IMR-90 (cell line): ENCODE measurements at regions not wholly inside any gene's neighbourhood (a gene's known extent, or its start where the extent isn't known, plus 50 kb on each side); places are given as distances from the start of the nearest gene placed in this dataset.
A peak's percentile ranks its signal among the peaks of the same experiment; 100 is the strongest.

Source experiments
- ATAC-seq: fragments of 200-7000 bp; cut with Tn5 transposase; 2 replicates; pipeline ENCODE4 v1.9.1; 2020; ENCODE audit warnings: low read depth, mild to moderate bottlenecking, moderate library complexity
- BruUV-seq: library from RNA; stranded (reverse); fragments of 400-500 nt; replicated peaks from 2 replicates; lab custom pipeline; 2021; lab: Mats Ljungman, UMichigan
- CTCF ChIA-PET: fragments of 300-600 bp; formaldehyde crosslinking; extraction: SDS; loops from one replicate; lab custom pipeline; 2021; ENCODE audit warnings: antibody characterized with exemption; lab: Yijun Ruan, JAX
- POLR2A ChIA-PET: fragments of 300-600 bp; sonication (Branson Sonifier 250); formaldehyde crosslinking; loops from one replicate; lab custom pipeline; 2022; ENCODE audit warnings: antibody characterized with exemption; ENCODE audit not compliant: unreplicated experiment; lab: Charles Lee
- DNase-seq: peaks from one replicate; pipeline ENCODE4 v3.0.0; 2013
- H2AFZ ChIP-seq: replicated peaks from 2 replicates; pipeline ENCODE3; 2013; ENCODE audit warnings: low read length, mild to moderate bottlenecking; ENCODE audit not compliant: poor library complexity
- H2AK5ac ChIP-seq: 2 replicates; pipeline ENCODE4 v1.6.1; 2013; ENCODE audit warnings: low read depth, low read length, inconsistent platforms
- H2AK9ac ChIP-seq: replicated peaks from 2 replicates; pipeline ENCODE3; 2013; ENCODE audit warnings: mild to moderate bottlenecking, low read depth, low read length, moderate library complexity; ENCODE audit not compliant: poor library complexity
- H2BK120ac ChIP-seq: 2 replicates; pipeline ENCODE4 v1.6.1; 2013; ENCODE audit warnings: low read depth, low read length, inconsistent platforms
- H2BK15ac ChIP-seq: 3 replicates; pipeline ENCODE4 v1.6.1; 2013; ENCODE audit warnings: low read depth, low read length, inconsistent platforms
- H2BK20ac ChIP-seq: 2 replicates; pipeline ENCODE4 v1.6.1; 2013; ENCODE audit warnings: low read depth, mild to moderate bottlenecking, inconsistent platforms, low read length, moderate library complexity
- H2BK5ac ChIP-seq: 2 replicates; pipeline ENCODE4 v1.6.1; 2013; ENCODE audit warnings: mild to moderate bottlenecking, low read depth, low read length, inconsistent platforms; ENCODE audit not compliant: poor library complexity, severe bottlenecking
- H3K14ac ChIP-seq: replicated peaks from 2 replicates; pipeline ENCODE4 v1.6.1; 2013; ENCODE audit warnings: low read depth, low read length, inconsistent platforms
- H3K18ac ChIP-seq: 2 replicates; pipeline ENCODE4 v1.6.1; 2013; ENCODE audit warnings: low read depth, low read length, control low read depth
- H3K23ac ChIP-seq: 2 replicates; pipeline ENCODE4 v1.6.1; 2013; ENCODE audit warnings: low read depth, low read length, inconsistent platforms
- H3K27ac ChIP-seq: 2 replicates; pipeline ENCODE4 v1.5.1; 2013; ENCODE audit warnings: mild to moderate bottlenecking, control low read depth, low read length; ENCODE audit not compliant: insufficient read depth
- H3K27me3 ChIP-seq: 2 replicates; pipeline ENCODE4 v1.6.1; 2013; ENCODE audit warnings: low read length; ENCODE audit not compliant: control insufficient read depth, insufficient read depth
- H3K36me3 ChIP-seq: 2 replicates; pipeline ENCODE4 v1.6.1; 2013; ENCODE audit warnings: low read length, mixed read lengths; ENCODE audit not compliant: control insufficient read depth, insufficient read depth
- H3K4ac ChIP-seq: 2 replicates; pipeline ENCODE4 v1.6.1; 2013; ENCODE audit warnings: low read depth, low read length, inconsistent platforms
- H3K4me1 ChIP-seq: 2 replicates; pipeline ENCODE4 v1.6.1; 2013; ENCODE audit warnings: low read length, mixed read lengths; ENCODE audit not compliant: control insufficient read depth, insufficient read depth
- H3K4me2 ChIP-seq: 2 replicates; pipeline ENCODE4 v1.6.1; 2013; ENCODE audit warnings: low read depth, mild to moderate bottlenecking, control low read depth, low read length, moderate library complexity
- H3K4me3 ChIP-seq: 2 replicates; pipeline ENCODE4 v1.5.1; 2013; ENCODE audit warnings: low read depth, mild to moderate bottlenecking, control low read depth, low read length, moderate library complexity; ENCODE audit not compliant: insufficient read depth
- H3K56ac ChIP-seq: 2 replicates; pipeline ENCODE4 v1.6.1; 2013; ENCODE audit warnings: low read length, inconsistent platforms; ENCODE audit not compliant: insufficient read depth; ENCODE audit errors: extremely low read depth
- H3K79me1 ChIP-seq, 2 experiments: 2 replicates each; pipeline ENCODE4 v1.6.1; 2013; ENCODE audit warnings: low read length in 2 of 2, inconsistent platforms in 1 of 2, low read depth in 1 of 2
- H3K9ac ChIP-seq: 2 replicates; pipeline ENCODE4 v1.6.1; 2013; ENCODE audit warnings: low read depth, low read length, control low read depth
- H3K9me1 ChIP-seq: 2 replicates; pipeline ENCODE4 v1.6.1; 2013; ENCODE audit warnings: low read length, inconsistent platforms; ENCODE audit not compliant: insufficient read depth
- H3K9me3 ChIP-seq: 2 replicates; pipeline ENCODE4 v1.6.1; 2013; ENCODE audit warnings: low read length; ENCODE audit not compliant: control insufficient read depth, insufficient read depth
- H4K20me1 ChIP-seq: 2 replicates; pipeline ENCODE4 v1.6.1; 2013; ENCODE audit warnings: low read length, inconsistent platforms; ENCODE audit not compliant: insufficient read depth
- H4K5ac ChIP-seq: 2 replicates; pipeline ENCODE4 v1.6.1; 2013; ENCODE audit warnings: mild to moderate bottlenecking, low read depth, low read length, control low read depth
- H4K8ac ChIP-seq, 2 experiments: 2 replicates each; pipeline ENCODE4 v1.6.1; 2013; ENCODE audit warnings: low read depth in 2 of 2, low read length in 2 of 2, control low read depth in 1 of 2, inconsistent platforms in 1 of 2
- H4K91ac ChIP-seq: 2 replicates; pipeline ENCODE4 v1.6.1; 2013; ENCODE audit warnings: low read depth, low read length, inconsistent platforms; ENCODE audit not compliant: insufficient read depth
- BHLHE40 ChIP-seq: fragments of 150-350 bp; IDR thresholded peaks from 2 replicates; pipeline ENCODE4 v1.6.1; 2016; ENCODE audit warnings: mild to moderate bottlenecking, low read depth, low read length
- CEBPB ChIP-seq: IDR thresholded peaks from 2 replicates; pipeline ENCODE4 v1.6.1; 2012; ENCODE audit warnings: low read depth, low read length, improper control_type of control experiment
- FOS ChIP-seq: fragments of 150-350 bp; IDR thresholded peaks from 2 replicates; pipeline ENCODE4 v1.6.1; 2016; ENCODE audit warnings: low read depth, low read length
- MAFK ChIP-seq: IDR thresholded peaks from 2 replicates; pipeline ENCODE4 v1.6.1; 2012; ENCODE audit warnings: low read depth, low read length, improper control_type of control experiment
- MXI1 ChIP-seq: IDR thresholded peaks from 2 replicates; pipeline ENCODE4 v1.6.1; 2012; ENCODE audit warnings: low read depth, mild to moderate bottlenecking, low read length, moderate library complexity, borderline replicate concordance
- NFE2L2 ChIP-seq: fragments of 150-350 bp; IDR thresholded peaks from 2 replicates; pipeline ENCODE4 v1.6.1; 2016; ENCODE audit warnings: low read depth, mild to moderate bottlenecking, low read length
- POLR2A ChIP-seq: IDR thresholded peaks from 2 replicates; pipeline ENCODE4 v1.6.1; 2012; ENCODE audit warnings: mild to moderate bottlenecking, low read depth, low read length
- RAD21 ChIP-seq: IDR thresholded peaks from 2 replicates; pipeline ENCODE4 v1.6.1; 2012; ENCODE audit warnings: low read length, improper control_type of control experiment
- RCOR1 ChIP-seq: IDR thresholded peaks from 2 replicates; pipeline ENCODE4 v1.6.1; 2012; ENCODE audit warnings: mild to moderate bottlenecking, low read length, improper control_type of control experiment; ENCODE audit not compliant: insufficient replicate concordance
- RFX5 ChIP-seq: IDR thresholded peaks from 2 replicates; pipeline ENCODE4 v1.8.0; 2012; ENCODE audit warnings: low read depth, mild to moderate bottlenecking, low read length, moderate library complexity
- WGBS, 2 experiments: methylation state at CpG; one replicate each; pipeline versions ENCODE4 v1.1.5 to v1.1.7; 2013; ENCODE audit warnings: missing lambda C conversion rate in 2 of 2; ENCODE audit not compliant: insufficient read length in 1 of 2; ENCODE audit errors: extremely low coverage in 2 of 2; 5-methylcytosine and 5-hydroxymethylcytosine counted together
- dilution Hi-C: fragments of 300-500 bp; cut with HindIII; formaldehyde crosslinking; loops from one replicate; pipeline ENCODE4 v1.14.3; 2018; ENCODE audit warnings: low sequenced_read_pairs; ENCODE audit not compliant: unreplicated experiment
- in situ Hi-C: fragments of 300-500 bp; cut with MboI; formaldehyde crosslinking; loops from 3 replicates; pipeline ENCODE4 v1.14.3; 2019; ENCODE audit warnings: low sequenced_read_pairs, inconsistent platforms, mixed read lengths
- intact Hi-C: fragments of 100-400 bp; cut with micrococcal nuclease; formaldehyde crosslinking; loops from 2 replicates; pipeline ENCODE4 v1.10.0; 2022

GRCh38 chr11:44403587-44404273 lies 93.8 kb upstream of the ALX4 start:
- Histone ChIP-seq H3K4me1 (no peaks in the 10 kb centered on the region), H3K23ac (no peak overlapping the region), H2AFZ (peak overlapping the region; percentile 54), H3K4me3 (no peak overlapping the region), H3K9me3 (no peaks in the 10 kb centered on the region), H3K9me1 (no peaks in the 10 kb centered on the region), H4K8ac (no peak overlapping the region), H2AK9ac (no peak overlapping the region), H3K14ac (no peak overlapping the region), H2AK5ac (no peak overlapping the region), H4K5ac (no peak overlapping the region), H4K20me1 (no peaks in the 10 kb centered on the region), H3K4ac (no peak overlapping the region), H3K56ac (no peak overlapping the region), H3K27me3 (peaks cover 8% of the 10 kb centered on the region), H2BK20ac (no peak overlapping the region), H2BK5ac (no peak overlapping the region), H2BK120ac (no peak overlapping the region), H3K4me2 (no peak overlapping the region), H3K18ac (no peak overlapping the region), H3K36me3 (no peaks in the 10 kb centered on the region), H3K27ac (no peak overlapping the region), H4K91ac (no peak overlapping the region), H2BK15ac (no peak overlapping the region), H3K9ac (no peak overlapping the region), H3K79me1 (no peaks in the 10 kb centered on the region)
- CTCF ChIA-PET = no interaction called here
- no TSS peak for BruUV-seq
- POLR2A ChIA-PET = no interaction called here
- DNase-seq (no peak), ATAC-seq (no peak)
- dilution Hi-C loops = no loop called here
- intact Hi-C loops = no loop called here
- WGBS, 2 experiments = 80% methylated on average over 1 of the region's 6 CpGs; no CpG with 5 or more reads in 1 of the 2 experiments
- in situ Hi-C loops = no loop called here
- no peak for TF ChIP-seq BHLHE40
- no peak for TF ChIP-seq MAFK
- no peak for TF ChIP-seq CEBPB
- no peak for TF ChIP-seq RAD21
- TF ChIP-seq FOS = no peak
- TF ChIP-seq POLR2A = no peak
- no peak for TF ChIP-seq RFX5
- TF ChIP-seq NFE2L2 = no peak
- TF ChIP-seq RCOR1 = no peak
- TF ChIP-seq MXI1 = no peak
